ENCODE measurements at regions not wholly inside any gene's neighbourhood (a gene's known extent, or its start where the extent isn't known, plus 50 kb on each side); places are given as distances from the start of the nearest gene placed in this dataset.

- H3K9me3 ChIP-seq: peaks cover 0 to 7% (median 0%) of the 10 kb centered on the region in 3 donors
- peak; percentile 49 to 74 for DNase-seq
- H3K27ac ChIP-seq: no peak overlapping the region
- intact Hi-C loops (cut with DNase I; ENCODE audit: low total_unique reads): loop anchor here (10.0 kb wide), 3 partner anchors 229 to 599 kb away; partner anchors contain the start of gene MN1
- no peaks in the 10 kb centered on the region for H3K27me3 ChIP-seq
- no peaks in the 10 kb centered on the region for H3K36me3 ChIP-seq
- TF ChIP-seq, protein P1, sequence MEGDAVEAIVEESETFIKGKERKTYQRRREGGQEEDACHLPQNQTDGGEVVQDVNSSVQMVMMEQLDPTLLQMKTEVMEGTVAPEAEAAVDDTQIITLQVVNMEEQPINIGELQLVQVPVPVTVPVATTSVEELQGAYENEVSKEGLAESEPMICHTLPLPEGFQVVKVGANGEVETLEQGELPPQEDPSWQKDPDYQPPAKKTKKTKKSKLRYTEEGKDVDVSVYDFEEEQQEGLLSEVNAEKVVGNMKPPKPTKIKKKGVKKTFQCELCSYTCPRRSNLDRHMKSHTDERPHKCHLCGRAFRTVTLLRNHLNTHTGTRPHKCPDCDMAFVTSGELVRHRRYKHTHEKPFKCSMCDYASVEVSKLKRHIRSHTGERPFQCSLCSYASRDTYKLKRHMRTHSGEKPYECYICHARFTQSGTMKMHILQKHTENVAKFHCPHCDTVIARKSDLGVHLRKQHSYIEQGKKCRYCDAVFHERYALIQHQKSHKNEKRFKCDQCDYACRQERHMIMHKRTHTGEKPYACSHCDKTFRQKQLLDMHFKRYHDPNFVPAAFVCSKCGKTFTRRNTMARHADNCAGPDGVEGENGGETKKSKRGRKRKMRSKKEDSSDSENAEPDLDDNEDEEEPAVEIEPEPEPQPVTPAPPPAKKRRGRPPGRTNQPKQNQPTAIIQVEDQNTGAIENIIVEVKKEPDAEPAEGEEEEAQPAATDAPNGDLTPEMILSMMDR (IDR thresholded peaks at IDR 0.05): peak; percentile 61 to 79
- no peaks in the 10 kb centered on the region for H3K4me1 ChIP-seq
- H3K4me3 ChIP-seq: no peak overlapping the region
These were observed 395.7 kb downstream of the MN1 start for GRCh38 chr22:27405672-27406388.

DNA sequence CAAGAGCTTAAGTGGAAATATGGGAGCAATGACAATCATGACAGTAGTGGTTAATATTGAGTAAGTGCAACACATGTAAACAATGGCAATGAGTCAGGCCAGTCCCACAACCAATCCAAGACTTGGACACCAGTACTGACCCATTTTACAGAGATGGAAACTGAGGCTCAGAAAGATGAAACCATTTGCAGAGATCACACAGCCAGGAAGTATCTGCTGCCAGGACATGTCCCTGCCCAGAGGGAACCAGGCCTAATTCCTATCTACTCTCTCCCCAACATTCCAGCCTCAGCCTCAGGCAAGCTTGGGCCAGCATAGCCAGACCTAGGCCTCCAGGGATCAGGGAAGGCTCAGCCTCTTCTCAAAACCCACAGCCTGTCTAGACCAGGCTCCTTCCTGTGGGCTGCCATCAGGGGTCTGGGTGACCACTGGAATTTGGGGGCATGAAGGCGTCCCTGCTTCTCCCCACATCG lies 395.1 kb downstream of the MN1 start:
- Histone ChIP-seq H3K27ac (no peak overlapping the region), H3K4me1 (no peaks in the 10 kb centered on the region), H3K9me3 (peaks cover 0 to 7% (median 0%) of the 10 kb centered on the region in 3 donors), H3K27me3 (no peaks in the 10 kb centered on the region), H3K4me3 (no peak overlapping the region), H3K36me3 (no peaks in the 10 kb centered on the region)
- no peak for DNase-seq
- TF ChIP-seq, protein P1 (IDR thresholded peaks at IDR 0.05): no peak
- intact Hi-C loops (cut with DNase I; ENCODE audit: low total_unique reads): loop anchor here (10.0 kb wide), 3 partner anchors 228 to 598 kb away; partner anchors contain the start of gene MN1

GRCh38 chr22:27407369-27407985 lies 394.1 kb downstream of the MN1 start:
- DNase-seq: no peak
- Histone ChIP-seq H3K4me3 (no peak overlapping the region), H3K27ac (no peak overlapping the region), H3K36me3 (no peaks in the 10 kb centered on the region), H3K4me1 (no peaks in the 10 kb centered on the region), H3K9me3 (peaks cover 0 to 7% (median 0%) of the 10 kb centered on the region in 3 donors), H3K27me3 (no peaks in the 10 kb centered on the region)
- TF ChIP-seq, protein P1 (IDR thresholded peaks at IDR 0.05): no peak
- intact Hi-C loops (cut with DNase I; ENCODE audit: low total_unique reads): loop anchor here (10.0 kb wide), 3 partner anchors 227 to 597 kb away; partner anchors contain the start of gene MN1

DNA sequence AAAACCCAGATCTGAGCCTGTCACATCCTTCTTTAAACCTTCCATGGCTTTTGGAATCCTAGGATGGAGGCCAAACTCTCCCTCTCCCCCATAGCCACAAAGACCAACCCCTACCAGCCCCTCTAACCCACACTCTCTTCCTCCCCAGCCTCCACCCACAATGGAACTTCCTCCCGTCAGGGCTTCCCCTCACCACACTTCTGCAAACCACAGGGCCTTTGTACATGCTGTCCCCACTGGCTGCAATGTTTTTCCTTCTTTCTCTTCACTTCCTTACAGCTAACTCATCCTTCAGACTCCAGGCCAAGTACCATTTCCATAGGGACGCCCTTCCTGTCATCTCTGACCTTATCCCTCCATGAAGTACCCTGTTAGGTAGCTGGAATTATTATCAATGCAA lies 393.5 kb downstream of the MN1 start:
- Histone ChIP-seq H3K27ac (no peak overlapping the region), H3K9me3 (peaks cover 0 to 1% (median 0%) of the 10 kb centered on the region in 3 donors), H3K36me3 (no peaks in the 10 kb centered on the region), H3K27me3 (no peaks in the 10 kb centered on the region), H3K4me3 (no peak overlapping the region), H3K4me1 (no peaks in the 10 kb centered on the region)
- DNase-seq: no peak
- intact Hi-C loops (cut with DNase I; ENCODE audit: low total_unique reads): loop anchor here (10.0 kb wide), 3 partner anchors 227 to 597 kb away; partner anchors contain the start of gene MN1
- TF ChIP-seq, protein P1 (IDR thresholded peaks at IDR 0.05): no peak

DNA sequence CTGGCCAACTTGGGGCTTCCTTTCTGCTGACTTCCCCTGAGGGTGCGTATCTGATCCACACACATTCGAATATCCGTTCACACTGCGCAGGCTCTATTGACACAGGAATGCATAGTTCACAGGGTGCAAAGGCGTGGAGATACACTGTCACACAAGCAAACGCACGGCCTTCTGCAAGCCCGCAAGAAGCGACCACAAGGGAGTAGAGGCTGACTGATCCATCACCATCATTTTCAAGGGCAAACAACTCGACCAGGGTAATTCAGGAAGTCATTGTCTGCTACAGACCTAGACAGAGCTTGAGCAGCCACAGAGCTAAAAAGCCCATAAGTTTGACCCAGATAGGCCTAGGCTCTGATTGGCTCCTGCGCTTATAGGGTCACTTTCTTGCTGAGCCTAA lies 392.3 kb downstream of the MN1 start:
- H3K4me1 ChIP-seq: no peaks in the 10 kb centered on the region
- intact Hi-C loops (cut with DNase I; ENCODE audit: low total_unique reads): loop anchor here (10.0 kb wide), 3 partner anchors 226 to 596 kb away; partner anchors contain the start of gene MN1
- H3K27me3 ChIP-seq: no peaks in the 10 kb centered on the region

More for the DNA sequence above, 392.3 kb downstream of the MN1 start:
- Histone ChIP-seq H3K9me3 (no peaks in the 10 kb centered on the region), H3K4me3 (no peak overlapping the region), H3K27ac (no peak overlapping the region), H3K36me3 (no peaks in the 10 kb centered on the region)
- DNase-seq: no peak
- TF ChIP-seq, protein P1 (IDR thresholded peaks at IDR 0.05): no peak

All from tibial artery (tissue), 4 donors.